Tibial nerve (tissue), 4 donors: ENCODE measurements at regions not wholly inside any gene's neighbourhood (a gene's known extent, or its start where the extent isn't known, plus 50 kb on each side); places are given as distances from the start of the nearest gene placed in this dataset.

Source experiments
- DNase-seq, 2 donors: peaks; one replicate each; pipeline ENCODE4 v3.0.0-alpha.2; 2019; ENCODE audit warnings: low spot score in 2 of 2
- H3K27ac ChIP-seq, 4 donors: fragments of 200-600 bp; sonication (generic) in 3 of 4; one replicate each; pipeline ENCODE4 v1.5.1; 2017 to 2019; ENCODE audit warnings: mild to moderate bottlenecking in 1 of 4
- H3K27me3 ChIP-seq, 2 donors: fragments of 200-600 bp; sonication (generic) in 1 of 2; one replicate each; pipeline versions ENCODE4 v1.5.1 to v1.6.0; 2017 to 2019
- H3K36me3 ChIP-seq, 3 donors: fragments of 200-600 bp; sonication (generic); one replicate each; pipeline ENCODE4 v1.5.1; 2018 to 2019
- H3K4me1 ChIP-seq, 4 donors: fragments of 200-600 bp; sonication (generic) in 3 of 4; one replicate each; pipeline ENCODE4 v1.5.1; 2017 to 2019
- H3K4me3 ChIP-seq, 4 donors: fragments of 200-600 bp; sonication (generic) in 3 of 4; one replicate each; pipeline ENCODE4 v1.5.1; 2017 to 2019; ENCODE audit warnings: mild to moderate bottlenecking in 1 of 4, moderate library complexity in 1 of 4
- H3K9me3 ChIP-seq, 4 donors: fragments of 200-600 bp; sonication (generic) in 3 of 4; one replicate each; pipeline ENCODE4 v1.5.1; 2017 to 2019
- EP300 ChIP-seq, 2 donors: sonication (generic); formaldehyde crosslinking; IDR thresholded peaks; one replicate each; pipeline ENCODE4 v1.6.1; 2017; ENCODE audit warnings: antibody characterized with exemption in 2 of 2, mild to moderate bottlenecking in 1 of 2
- POLR2A ChIP-seq, 2 donors: fragments of 450-650 bp; IDR thresholded peaks; one replicate each; pipeline ENCODE4 v1.6.1; 2017; ENCODE audit warnings: antibody characterized with exemption in 2 of 2, mild to moderate bottlenecking in 2 of 2, moderate library complexity in 2 of 2
- WGBS, 2 donors: methylation state at CpG; one replicate each; pipeline ENCODE4 v1.1.5; 2018; 5-methylcytosine and 5-hydroxymethylcytosine counted together
- TF ChIP-seq, protein P1 (sequence below), 5 experiments: fragments of 200-600 bp in 3 of 5; fragments of 450-650 bp in 2 of 5; sonication (generic) in 3 of 5; IDR thresholded peaks; one replicate each; pipeline ENCODE4 v1.5.1; 2016 to 2019; ENCODE audit warnings: antibody characterized with exemption in 5 of 5, mild to moderate bottlenecking in 3 of 5, moderate library complexity in 2 of 5

DNA sequence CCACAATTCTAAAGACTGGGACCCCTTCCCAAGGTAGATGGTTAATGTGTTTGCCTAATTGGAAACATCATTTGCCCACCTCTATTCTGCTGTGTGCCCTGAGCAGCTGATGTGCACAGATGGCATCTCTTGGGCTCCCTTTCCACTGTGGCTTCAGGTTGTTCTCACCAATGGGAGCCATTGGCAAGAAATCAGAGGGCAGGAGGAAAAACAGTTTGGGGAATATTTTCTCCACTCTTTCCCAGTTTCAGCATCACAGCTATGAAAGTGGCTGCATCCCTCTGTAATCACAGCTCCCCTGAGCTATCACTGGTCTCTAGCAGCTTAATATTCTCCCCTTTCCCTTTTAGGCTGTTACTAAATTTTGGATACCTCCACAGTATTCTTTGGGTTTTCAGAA is 911.6 kb upstream of the SEMA6A start:
- H3K27me3 ChIP-seq = no peaks in the 10 kb centered on the region
- no peak for DNase-seq
- no peaks in the 10 kb centered on the region for H3K36me3 ChIP-seq
- no peaks in the 10 kb centered on the region for H3K4me1 ChIP-seq
- no peak overlapping the region for H3K27ac ChIP-seq
- no peak for TF ChIP-seq EP300 (IDR thresholded peaks at IDR 0.05)
- no peak for TF ChIP-seq POLR2A (IDR thresholded peaks at IDR 0.05)
- TF ChIP-seq, protein P1, sequence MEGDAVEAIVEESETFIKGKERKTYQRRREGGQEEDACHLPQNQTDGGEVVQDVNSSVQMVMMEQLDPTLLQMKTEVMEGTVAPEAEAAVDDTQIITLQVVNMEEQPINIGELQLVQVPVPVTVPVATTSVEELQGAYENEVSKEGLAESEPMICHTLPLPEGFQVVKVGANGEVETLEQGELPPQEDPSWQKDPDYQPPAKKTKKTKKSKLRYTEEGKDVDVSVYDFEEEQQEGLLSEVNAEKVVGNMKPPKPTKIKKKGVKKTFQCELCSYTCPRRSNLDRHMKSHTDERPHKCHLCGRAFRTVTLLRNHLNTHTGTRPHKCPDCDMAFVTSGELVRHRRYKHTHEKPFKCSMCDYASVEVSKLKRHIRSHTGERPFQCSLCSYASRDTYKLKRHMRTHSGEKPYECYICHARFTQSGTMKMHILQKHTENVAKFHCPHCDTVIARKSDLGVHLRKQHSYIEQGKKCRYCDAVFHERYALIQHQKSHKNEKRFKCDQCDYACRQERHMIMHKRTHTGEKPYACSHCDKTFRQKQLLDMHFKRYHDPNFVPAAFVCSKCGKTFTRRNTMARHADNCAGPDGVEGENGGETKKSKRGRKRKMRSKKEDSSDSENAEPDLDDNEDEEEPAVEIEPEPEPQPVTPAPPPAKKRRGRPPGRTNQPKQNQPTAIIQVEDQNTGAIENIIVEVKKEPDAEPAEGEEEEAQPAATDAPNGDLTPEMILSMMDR (IDR thresholded peaks at IDR 0.05) = no peak
- H3K9me3 ChIP-seq = no peaks in the 10 kb centered on the region
- H3K4me3 ChIP-seq = no peak overlapping the region

DNA sequence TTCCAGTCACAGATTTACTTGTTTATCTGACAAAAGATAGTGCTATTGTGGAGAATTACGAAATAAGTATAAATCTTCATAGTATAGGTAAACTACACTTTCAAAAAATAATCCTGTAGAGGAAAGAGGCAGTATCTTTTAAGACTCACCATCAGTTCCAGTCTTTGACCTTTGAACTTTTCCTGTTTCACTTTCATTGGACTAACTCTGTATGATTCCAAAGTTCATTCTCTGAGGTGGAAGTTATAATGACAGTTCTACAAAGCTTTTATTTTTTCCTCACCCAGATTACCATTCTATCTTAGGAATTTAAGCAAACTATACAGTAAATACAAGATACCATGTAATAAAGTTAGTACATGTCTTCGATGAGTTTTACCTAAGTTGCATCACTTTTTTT is 901.3 kb upstream of the SEMA6A start:
- Histone ChIP-seq H3K9me3 (no peaks in the 10 kb centered on the region), H3K36me3 (no peaks in the 10 kb centered on the region), H3K27ac (no peak overlapping the region), H3K4me1 (no peaks in the 10 kb centered on the region), H3K4me3 (no peak overlapping the region), H3K27me3 (no peaks in the 10 kb centered on the region)
- 93 to 97% methylated on average over 2 of the region's 2 CpGs for WGBS, 2 donors
- no peak for TF ChIP-seq POLR2A (IDR thresholded peaks at IDR 0.05)
- TF ChIP-seq EP300 (IDR thresholded peaks at IDR 0.05) = no peak
- TF ChIP-seq, protein P1 (IDR thresholded peaks at IDR 0.05) = no peak
- no peak for DNase-seq

DNA sequence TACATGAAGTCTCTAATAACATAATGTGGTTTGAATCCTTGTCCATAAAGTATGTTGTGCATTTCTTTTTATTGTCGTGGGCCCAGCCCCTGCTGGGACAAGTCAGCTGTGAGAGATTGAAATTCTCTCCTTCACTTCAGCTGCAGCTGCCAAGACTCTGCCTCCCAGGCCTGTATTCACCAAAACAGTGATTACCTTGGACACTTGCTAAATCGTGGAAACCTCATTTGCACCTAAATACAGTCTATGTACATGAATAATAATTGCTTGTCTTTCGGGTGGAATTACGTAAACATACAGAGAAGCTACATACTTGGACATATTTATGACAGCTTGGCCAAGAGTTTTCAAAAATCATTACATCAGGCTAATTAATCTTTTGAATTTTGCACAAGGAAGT is 898.5 kb upstream of the SEMA6A start:
- no peak overlapping the region for H3K27ac ChIP-seq
- H3K4me3 ChIP-seq = no peak overlapping the region
- TF ChIP-seq, protein P1 (IDR thresholded peaks at IDR 0.05) = no peak
- TF ChIP-seq EP300 (IDR thresholded peaks at IDR 0.05) (no peak), POLR2A (IDR thresholded peaks at IDR 0.05) (no peak)
- WGBS, 2 donors = 54 to 57% methylated on average over 4 of the region's 4 CpGs
- no peaks in the 10 kb centered on the region for H3K9me3 ChIP-seq
- H3K4me1 ChIP-seq = no peaks in the 10 kb centered on the region
- H3K27me3 ChIP-seq = no peaks in the 10 kb centered on the region
- DNase-seq = no peak
- H3K36me3 ChIP-seq = no peaks in the 10 kb centered on the region

DNA sequence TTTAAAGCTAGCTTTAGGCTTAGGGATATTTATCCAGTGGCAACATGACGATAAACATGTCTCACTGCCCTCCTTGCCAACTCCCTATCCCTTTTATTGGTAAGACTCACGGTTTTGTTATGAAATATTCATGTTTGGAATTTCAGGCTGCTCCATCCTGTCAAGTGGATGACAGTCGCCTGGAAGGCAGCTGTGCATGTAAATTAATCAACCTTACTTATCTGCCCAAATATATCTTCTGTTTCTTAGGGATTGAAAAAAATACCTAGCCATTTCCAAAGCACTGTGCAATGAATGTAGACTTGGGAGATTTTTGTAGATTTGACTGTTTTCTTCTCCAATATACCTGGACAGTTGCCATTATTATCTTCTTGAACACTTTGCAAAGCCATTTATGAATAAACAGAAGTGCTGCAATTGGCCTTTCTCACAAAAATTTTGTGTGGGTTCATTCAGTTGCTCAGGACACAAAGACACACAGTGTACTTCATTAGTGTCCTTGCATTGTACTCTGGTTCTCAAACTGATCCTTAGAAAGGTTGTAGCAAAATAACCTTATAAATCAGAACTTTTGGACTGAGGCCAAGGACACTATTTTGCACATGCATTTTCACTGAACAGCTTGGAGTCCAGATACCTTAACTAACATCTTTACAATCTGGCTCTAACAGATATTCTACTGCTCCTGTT is 889.4 kb upstream of the SEMA6A start:
- no peak for TF ChIP-seq POLR2A (IDR thresholded peaks at IDR 0.05)
- TF ChIP-seq, protein P1 (IDR thresholded peaks at IDR 0.05) = no peak
- TF ChIP-seq EP300 (IDR thresholded peaks at IDR 0.05) = no peak
- Histone ChIP-seq H3K36me3 (no peaks in the 10 kb centered on the region), H3K4me1 (peaks cover 0 to 10% (median 0%) of the 10 kb centered on the region in 4 donors), H3K27ac (no peak overlapping the region), H3K27me3 (no peaks in the 10 kb centered on the region), H3K4me3 (no peak overlapping the region), H3K9me3 (no peaks in the 10 kb centered on the region)
- 44 to 53% methylated on average over 3 of the region's 3 CpGs for WGBS, 2 donors
- DNase-seq = no peak

DNA sequence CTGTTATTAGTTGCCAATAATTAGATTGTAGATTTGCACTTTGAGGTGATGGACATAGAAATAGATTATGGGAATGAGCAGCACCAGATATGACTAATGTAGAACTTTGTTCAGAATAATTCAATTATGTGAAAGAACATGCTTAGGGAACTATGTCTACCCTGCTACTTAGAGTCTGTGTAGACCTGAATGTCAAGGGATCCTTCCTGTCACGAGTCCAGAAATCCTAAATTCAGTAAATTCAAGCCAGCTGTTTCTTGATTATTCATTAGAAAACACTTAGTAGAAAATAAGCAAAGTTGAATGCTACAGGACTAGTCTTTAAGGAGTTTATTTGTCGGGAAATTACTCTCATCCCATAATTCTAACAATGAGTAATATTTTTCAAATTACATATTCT is 887.3 kb upstream of the SEMA6A start:
- TF ChIP-seq POLR2A (IDR thresholded peaks at IDR 0.05) = no peak
- no peak overlapping the region for H3K27ac ChIP-seq
- H3K4me1 ChIP-seq = peaks cover 0 to 10% (median 0%) of the 10 kb centered on the region in 4 donors
- H3K9me3 ChIP-seq = no peaks in the 10 kb centered on the region
- no peaks in the 10 kb centered on the region for H3K27me3 ChIP-seq
- WGBS, 2 donors = 53 to 56% methylated on average over 2 of the region's 2 CpGs
- no peak for DNase-seq
- H3K4me3 ChIP-seq = no peak overlapping the region
- H3K36me3 ChIP-seq = no peaks in the 10 kb centered on the region

DNA sequence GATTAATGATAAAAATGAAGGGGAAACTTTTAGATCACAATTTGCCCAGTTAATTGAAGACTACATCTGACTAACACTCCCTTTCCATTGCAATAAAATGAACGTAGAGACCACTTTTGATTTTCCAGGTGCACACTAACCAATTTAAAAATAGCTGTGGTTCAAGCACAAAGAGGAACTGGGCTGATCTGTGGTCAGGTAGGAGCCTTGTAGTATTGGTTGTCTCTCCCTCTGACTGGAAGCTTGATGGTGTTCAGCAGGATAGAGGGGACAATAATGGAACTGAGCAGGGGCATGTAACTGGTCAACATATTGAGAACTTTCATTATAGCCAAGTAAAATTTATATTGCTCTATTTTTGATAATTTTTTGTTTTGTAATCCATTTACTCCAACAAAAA is 886.8 kb upstream of the SEMA6A start:
- H3K27me3 ChIP-seq = no peaks in the 10 kb centered on the region
- peaks cover 0 to 10% (median 0%) of the 10 kb centered on the region in 4 donors for H3K4me1 ChIP-seq
- DNase-seq = no peak
- H3K36me3 ChIP-seq = no peaks in the 10 kb centered on the region
- 76 to 79% methylated on average over 1 of the region's 1 CpG for WGBS, 2 donors
- H3K4me3 ChIP-seq = no peak overlapping the region
- H3K9me3 ChIP-seq = no peaks in the 10 kb centered on the region
- TF ChIP-seq, protein P1 (IDR thresholded peaks at IDR 0.05) = no peak
- TF ChIP-seq EP300 (IDR thresholded peaks at IDR 0.05) = no peak
- no peak for TF ChIP-seq POLR2A (IDR thresholded peaks at IDR 0.05)
- no peak overlapping the region for H3K27ac ChIP-seq
